ENCODE measurements at regions not wholly inside any gene's neighbourhood (a gene's known extent, or its start where the extent isn't known, plus 50 kb on each side); places are given as distances from the start of the nearest gene placed in this dataset.
"Not testable (repeated sequence)": the region's sequence is repeated elsewhere in the genome, so short reads cannot be mapped to it uniquely, and the experiment has no call there.

DNA sequence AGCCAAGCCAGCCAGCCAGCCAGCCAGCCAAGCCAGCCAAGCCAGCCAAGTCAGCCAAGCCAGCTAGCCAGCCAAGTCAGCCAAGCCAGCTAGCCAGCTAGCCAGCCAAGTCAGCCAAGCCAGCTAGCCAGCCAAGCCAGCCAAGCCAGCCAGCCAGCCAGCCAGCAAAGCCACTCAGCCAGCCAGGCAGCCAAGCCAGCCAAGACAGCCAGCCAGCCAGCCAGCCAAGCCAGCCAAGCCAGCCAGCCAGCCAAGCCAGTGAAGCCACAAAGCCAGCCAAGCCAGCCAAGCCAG is 1605.0 kb downstream of the RPIA start:
- H3K4me1 Mint-ChIP-seq; H3K27ac Mint-ChIP-seq; H3K27me3 Mint-ChIP-seq (ENCODE audit: low read depth); H3K9me3 Mint-ChIP-seq; H3K36me3 Mint-ChIP-seq; H3K4me3 Mint-ChIP-seq; DNase-seq (ENCODE audit: low spot score in 2 of 2, unreplicated experiment in 2 of 2): not testable (repeated sequence)

DNA sequence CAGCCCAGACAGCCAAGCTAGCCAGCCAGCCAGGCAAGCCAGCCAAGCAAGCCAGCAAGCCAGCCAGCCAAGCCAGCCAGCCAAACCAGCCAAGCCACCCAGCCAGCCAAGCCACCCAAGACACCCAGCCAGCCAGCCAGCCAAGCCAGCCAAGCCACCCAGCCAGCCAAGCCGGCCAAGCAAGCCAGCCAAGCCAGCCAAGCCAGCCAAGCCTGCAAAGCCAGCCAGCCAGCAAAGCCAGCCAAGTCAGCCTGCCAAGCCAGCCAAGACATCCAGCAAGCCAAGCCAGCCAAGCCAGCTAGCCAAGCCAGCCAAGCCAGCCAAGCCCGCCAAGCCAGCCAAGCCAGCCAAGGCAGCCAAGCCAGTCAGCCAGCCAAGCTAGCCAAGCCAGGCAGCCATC is 1606.2 kb downstream of the RPIA start:
- H3K27ac Mint-ChIP-seq; H3K9me3 Mint-ChIP-seq; DNase-seq (ENCODE audit: low spot score in 2 of 2, unreplicated experiment in 2 of 2); H3K36me3 Mint-ChIP-seq; H3K27me3 Mint-ChIP-seq (ENCODE audit: low read depth); H3K4me3 Mint-ChIP-seq; H3K4me1 Mint-ChIP-seq: not testable (repeated sequence)

- H3K36me3 Mint-ChIP-seq; H3K4me3 Mint-ChIP-seq; H3K9me3 Mint-ChIP-seq; H3K4me1 Mint-ChIP-seq; H3K27ac Mint-ChIP-seq; H3K27me3 Mint-ChIP-seq (ENCODE audit: low read depth); DNase-seq (ENCODE audit: low spot score in 2 of 2, unreplicated experiment in 2 of 2): not testable (repeated sequence)
These were observed 1606.8 kb downstream of the RPIA start for GRCh38 chr2:90298126-90298755.

DNA sequence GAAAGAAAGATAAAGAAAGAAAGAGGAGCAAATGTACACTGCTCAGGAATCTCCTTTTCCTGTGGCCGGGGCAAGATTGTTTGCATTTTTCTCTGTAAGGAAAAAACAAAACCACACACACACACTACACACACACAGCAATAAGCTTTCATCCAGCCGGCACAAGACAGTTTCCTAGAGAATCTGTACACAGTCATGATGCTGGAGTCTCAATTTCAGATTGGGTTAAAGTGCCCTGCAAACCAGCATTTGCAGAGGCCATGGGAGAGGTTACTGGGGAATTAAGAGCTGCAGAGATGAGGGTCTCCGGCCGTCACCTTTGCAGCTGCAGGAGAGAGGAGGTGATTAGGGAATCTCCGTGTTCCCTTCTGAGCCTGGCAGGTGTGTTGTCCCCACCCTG is 1607.5 kb downstream of the RPIA start:
- DNase-seq (ENCODE audit: low spot score in 2 of 2, unreplicated experiment in 2 of 2); H3K36me3 Mint-ChIP-seq; H3K4me3 Mint-ChIP-seq; H3K27me3 Mint-ChIP-seq (ENCODE audit: low read depth); H3K27ac Mint-ChIP-seq; H3K4me1 Mint-ChIP-seq; H3K9me3 Mint-ChIP-seq: not testable (repeated sequence)

- H3K9me3 Mint-ChIP-seq; H3K4me1 Mint-ChIP-seq; DNase-seq (ENCODE audit: low spot score in 2 of 2, unreplicated experiment in 2 of 2); H3K36me3 Mint-ChIP-seq: not testable (repeated sequence)
- H3K27ac Mint-ChIP-seq: peak overlapping the region; percentile 30
- peak overlapping the region; percentile 67 for H3K4me3 Mint-ChIP-seq
- H3K27me3 Mint-ChIP-seq (ENCODE audit: low read depth): peaks cover 14% of the 10 kb centered on the region
These were observed 1631.5 kb downstream of the RPIA start for GRCh38 chr2:90322982-90323381.

DNA sequence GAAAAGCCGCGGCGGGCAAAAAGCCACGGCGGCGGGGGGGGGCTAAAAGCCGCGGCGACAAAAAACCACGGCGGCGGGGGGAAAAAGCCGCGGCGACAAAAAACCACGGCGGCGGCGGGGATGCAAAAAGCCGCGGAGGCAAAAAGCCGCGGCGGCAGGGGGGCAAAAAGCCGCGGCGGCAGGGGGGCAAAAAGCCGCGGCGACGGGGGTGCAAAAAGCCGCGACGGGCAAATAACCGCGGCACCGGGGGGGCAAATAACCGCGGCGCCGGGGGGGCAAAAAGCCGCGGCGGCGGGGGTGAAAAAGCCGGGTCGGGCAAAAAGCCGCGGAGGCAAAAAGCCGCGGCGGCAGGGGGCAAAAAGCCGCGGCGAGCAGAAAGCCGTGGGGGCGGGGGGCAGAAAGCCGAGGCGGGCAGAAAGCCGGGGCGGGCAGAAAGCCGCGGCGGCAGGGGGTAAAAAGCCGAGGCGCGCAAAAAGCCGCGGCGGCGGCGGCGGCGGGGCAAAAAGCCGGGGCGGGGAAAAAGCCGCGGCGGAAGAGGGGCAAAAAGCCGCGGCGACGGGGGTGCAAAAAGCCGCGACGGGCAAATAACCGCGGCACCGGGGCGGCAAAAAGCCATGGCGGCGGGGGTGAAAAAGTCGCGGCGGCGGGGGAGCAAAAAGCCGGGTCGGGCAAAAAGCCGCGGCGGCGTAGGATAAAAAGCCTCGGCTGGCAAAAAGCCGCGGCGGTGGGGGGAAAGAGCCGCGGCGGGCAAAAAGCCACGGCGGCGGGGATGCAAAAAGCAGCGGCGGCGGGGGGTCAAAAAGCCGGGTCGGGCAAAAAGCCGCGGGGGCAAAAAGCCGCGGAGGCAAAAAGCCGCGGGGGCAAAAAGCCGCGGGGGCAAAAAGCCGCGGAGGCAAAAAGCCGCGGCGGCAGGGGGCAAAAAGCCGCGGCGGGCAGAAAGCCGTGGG is 1632.4 kb downstream of the RPIA start:
- H3K9me3 Mint-ChIP-seq; DNase-seq (ENCODE audit: low spot score in 2 of 2, unreplicated experiment in 2 of 2); H3K4me1 Mint-ChIP-seq; H3K36me3 Mint-ChIP-seq; H3K27ac Mint-ChIP-seq: not testable (repeated sequence)
- H3K4me3 Mint-ChIP-seq: peak overlapping the region; percentile 41
- peaks cover 14% of the 10 kb centered on the region for H3K27me3 Mint-ChIP-seq (ENCODE audit: low read depth)

GRCh38 chr2:90324672-90325071 is 1633.2 kb downstream of the RPIA start:
- not testable (repeated sequence) for H3K9me3 Mint-ChIP-seq; H3K27ac Mint-ChIP-seq; DNase-seq (ENCODE audit: low spot score in 2 of 2, unreplicated experiment in 2 of 2); H3K36me3 Mint-ChIP-seq; H3K4me1 Mint-ChIP-seq; H3K4me3 Mint-ChIP-seq
- peaks cover 14% of the 10 kb centered on the region for H3K27me3 Mint-ChIP-seq (ENCODE audit: low read depth)

DNA sequence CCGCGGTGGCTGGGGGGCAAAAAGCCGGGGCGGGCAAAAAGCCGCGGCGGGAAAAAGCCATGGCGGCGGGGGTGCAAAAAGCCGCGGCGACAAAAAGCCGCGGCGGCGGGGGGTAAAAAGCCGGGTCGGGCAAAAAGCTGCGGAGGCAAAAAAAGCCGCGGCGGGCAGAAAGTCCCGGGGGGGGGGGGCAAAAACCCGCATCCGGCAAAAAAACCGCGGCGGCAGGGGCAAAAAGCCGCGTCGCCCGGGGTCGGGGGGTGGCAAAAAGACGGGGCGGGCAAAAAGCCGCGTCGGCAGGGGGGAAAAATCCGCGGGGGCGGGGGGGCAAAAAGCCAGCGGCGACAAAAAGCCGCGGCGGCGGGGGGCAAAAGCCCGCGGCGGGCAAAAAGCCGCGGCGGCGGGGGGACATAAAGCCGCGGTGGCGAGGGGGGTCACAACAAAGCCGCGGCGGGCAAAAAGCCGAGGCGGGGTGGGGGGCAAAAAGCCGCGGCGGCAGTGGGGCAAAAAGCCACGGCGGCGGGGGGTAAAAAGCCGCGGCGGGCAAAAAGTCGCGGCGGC is 1634.4 kb downstream of the RPIA start:
- H3K4me1 Mint-ChIP-seq; H3K4me3 Mint-ChIP-seq; H3K27ac Mint-ChIP-seq; H3K36me3 Mint-ChIP-seq; H3K9me3 Mint-ChIP-seq; DNase-seq (ENCODE audit: low spot score in 2 of 2, unreplicated experiment in 2 of 2): not testable (repeated sequence)
- peaks cover 13% of the 10 kb centered on the region for H3K27me3 Mint-ChIP-seq (ENCODE audit: low read depth)

DNA sequence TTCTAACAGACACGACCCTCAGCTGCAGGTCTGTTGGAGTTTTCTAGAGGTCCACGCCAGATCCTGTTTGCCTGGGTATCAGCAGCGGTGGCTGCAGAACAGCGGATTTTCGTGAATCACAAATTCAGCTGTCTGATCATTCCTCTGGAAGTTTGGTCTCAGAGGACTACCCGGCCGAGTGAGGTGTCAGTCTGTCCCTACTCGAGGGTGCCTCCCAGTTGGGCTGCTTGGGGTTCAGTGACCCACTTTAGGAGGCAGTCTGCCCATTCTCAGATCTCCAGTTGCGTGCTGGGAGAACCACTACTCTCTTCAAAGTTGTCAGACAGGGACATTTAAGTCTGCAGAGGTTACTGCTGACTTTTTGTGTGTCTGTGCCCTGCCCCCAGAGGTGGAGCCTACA is 1664.1 kb downstream of the RPIA start:
- not testable (repeated sequence) for H3K27me3 Mint-ChIP-seq (ENCODE audit: low read depth); H3K27ac Mint-ChIP-seq; H3K4me1 Mint-ChIP-seq; H3K36me3 Mint-ChIP-seq; DNase-seq (ENCODE audit: low spot score in 2 of 2, unreplicated experiment in 2 of 2); H3K4me3 Mint-ChIP-seq
- H3K9me3 Mint-ChIP-seq: peaks cover 12% of the 10 kb centered on the region

DNA sequence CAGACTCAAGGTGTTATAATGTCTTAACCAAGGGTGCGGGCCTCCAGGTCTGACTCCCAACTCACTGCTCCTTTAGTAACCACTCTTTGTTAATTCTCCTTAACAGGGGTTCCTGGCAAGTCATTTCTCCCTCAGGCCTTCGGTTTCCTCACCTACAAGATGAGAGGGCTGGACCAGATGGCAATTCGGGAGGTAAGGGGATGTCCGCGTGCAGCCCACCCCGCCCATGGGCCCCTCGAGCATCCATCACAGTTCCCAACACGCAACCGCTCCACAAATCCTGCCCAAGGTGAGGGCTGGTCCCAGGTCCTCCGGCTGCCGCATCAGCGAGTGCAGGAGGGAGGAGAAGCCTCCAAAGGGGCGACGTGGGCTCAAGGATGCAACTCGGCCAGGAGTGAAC is 1667.9 kb downstream of the RPIA start:
- not testable (repeated sequence) for H3K27ac Mint-ChIP-seq; H3K4me3 Mint-ChIP-seq; H3K4me1 Mint-ChIP-seq; H3K36me3 Mint-ChIP-seq; H3K27me3 Mint-ChIP-seq (ENCODE audit: low read depth); H3K9me3 Mint-ChIP-seq; DNase-seq (ENCODE audit: low spot score in 2 of 2, unreplicated experiment in 2 of 2)

DNA sequence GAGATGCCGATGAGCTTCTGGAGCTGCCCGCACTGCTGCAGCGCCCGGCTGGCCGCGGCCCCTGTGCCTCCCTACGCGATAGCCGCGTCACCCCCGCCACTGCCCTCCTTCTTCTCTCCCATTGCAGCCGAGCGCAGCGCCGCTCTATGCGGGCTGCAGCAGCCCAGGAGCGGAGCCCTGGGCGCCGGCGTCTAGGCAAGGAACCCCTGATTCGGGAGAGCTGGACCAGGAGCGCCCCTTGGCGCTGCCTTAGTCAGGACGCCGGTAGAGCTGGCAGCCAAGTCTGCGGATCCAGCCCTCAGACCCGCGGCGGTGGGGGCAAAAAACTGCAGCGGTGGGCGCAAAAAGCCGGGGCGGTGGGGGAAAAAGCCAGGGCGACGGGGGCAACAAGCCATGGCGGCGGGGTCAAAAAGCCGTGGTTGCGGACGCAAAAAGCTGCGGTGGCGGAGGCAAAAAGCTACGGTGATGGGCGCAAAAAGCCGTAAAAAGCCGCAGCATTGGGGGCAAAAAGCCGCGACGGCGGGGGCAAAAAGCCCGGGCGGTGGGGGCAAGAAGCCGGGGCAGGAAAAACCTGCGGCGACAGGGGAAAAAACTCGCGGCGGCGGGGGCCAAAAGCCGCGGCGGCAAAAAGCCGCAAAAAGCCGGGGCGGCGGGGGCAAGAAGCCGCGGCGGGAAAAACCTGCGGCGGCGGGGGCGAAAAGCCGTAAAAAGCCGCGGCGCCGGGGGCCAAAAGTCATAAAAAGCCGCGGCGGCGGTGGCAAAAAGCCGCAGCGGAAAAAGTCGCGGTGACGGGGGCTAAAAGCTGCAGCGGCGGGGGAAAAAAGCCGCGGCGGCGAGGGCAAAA is 1668.6 kb downstream of the RPIA start:
- peak in 1 of 2 experiments; percentile 2 for DNase-seq (ENCODE audit: low spot score in 2 of 2, unreplicated experiment in 2 of 2)
- H3K36me3 Mint-ChIP-seq, H3K27ac Mint-ChIP-seq: not testable (repeated sequence)

DNA sequence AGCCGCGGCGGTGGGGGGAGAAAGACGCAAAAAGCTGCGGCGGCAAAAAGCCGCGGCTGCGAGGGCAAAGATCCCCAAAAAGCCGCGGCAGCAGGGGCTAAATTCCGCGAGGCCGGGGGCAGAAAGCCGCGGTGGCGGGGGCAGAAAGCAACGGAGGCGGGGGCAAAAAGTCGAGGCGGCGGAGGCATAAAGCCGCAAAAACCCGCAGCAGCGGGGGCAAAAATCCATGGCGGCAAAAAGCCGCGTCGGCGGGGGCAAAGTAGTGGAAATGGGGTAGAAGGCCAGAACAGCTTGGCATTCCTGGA is 1669.2 kb downstream of the RPIA start:
- H3K36me3 Mint-ChIP-seq; H3K27me3 Mint-ChIP-seq (ENCODE audit: low read depth); H3K4me1 Mint-ChIP-seq; H3K27ac Mint-ChIP-seq; H3K4me3 Mint-ChIP-seq: not testable (repeated sequence)
- H3K9me3 Mint-ChIP-seq: peaks cover 11% of the 10 kb centered on the region
- DNase-seq (ENCODE audit: low spot score in 2 of 2, unreplicated experiment in 2 of 2): peak in 1 of 2 experiments; percentile 6

More for the DNA sequence above, 1668.6 kb downstream of the RPIA start:
- H3K27me3 Mint-ChIP-seq (ENCODE audit: low read depth); H3K9me3 Mint-ChIP-seq; H3K4me3 Mint-ChIP-seq; H3K4me1 Mint-ChIP-seq: not testable (repeated sequence)

Measured in mesothelial cell of epicardium (in vitro differentiated cells).